Small intestine (tissue), 7 donors: ENCODE measurements at regions not wholly inside any gene's neighbourhood (a gene's known extent, or its start where the extent isn't known, plus 50 kb on each side); places are given as distances from the start of the nearest gene placed in this dataset.

Source experiments
- DNase-seq, 2 donors: peaks; one replicate each; pipeline versions ENCODE4 v3.0.0 to v3.0.0-alpha.2; 2013
- FAIRE-seq: peaks from 2 replicates; lab custom pipeline; 2012; peaks lifted over from hg19 to GRCh38; lab: Jason Lieb, UNC
- H3K27ac ChIP-seq, 3 donors: one replicate each; pipeline ENCODE4 v1.5.1; 2013; ENCODE audit warnings: low read length in 2 of 3, mild to moderate bottlenecking in 2 of 3, control low read depth in 1 of 3, inconsistent platforms in 1 of 3, low read depth in 1 of 3, moderate library complexity in 1 of 3
- H3K27me3 ChIP-seq, 3 donors: one replicate each; pipeline ENCODE4 v1.6.1; 2013; ENCODE audit warnings: low read length in 3 of 3, inconsistent platforms in 1 of 3; ENCODE audit not compliant: control insufficient read depth in 3 of 3, insufficient read depth in 3 of 3
- H3K36me3 ChIP-seq, 3 donors: one replicate each; pipeline ENCODE4 v1.6.1; 2013; ENCODE audit warnings: low read length in 3 of 3, inconsistent platforms in 1 of 3, low read depth in 1 of 3, mild to moderate bottlenecking in 1 of 3, moderate library complexity in 1 of 3; ENCODE audit not compliant: control insufficient read depth in 3 of 3, insufficient read depth in 2 of 3
- H3K4me1 ChIP-seq, 3 donors: one replicate each; pipeline ENCODE4 v1.6.1; 2013; ENCODE audit warnings: low read length in 2 of 3, inconsistent platforms in 1 of 3, low read depth in 1 of 3, mild to moderate bottlenecking in 1 of 3, moderate library complexity in 1 of 3; ENCODE audit not compliant: control insufficient read depth in 3 of 3, insufficient read depth in 2 of 3
- H3K4me3 ChIP-seq, 3 donors: one replicate each; pipeline ENCODE4 v1.5.1; 2013; ENCODE audit warnings: low read length in 3 of 3, control low read depth in 1 of 3, inconsistent platforms in 1 of 3, low read depth in 1 of 3, mild to moderate bottlenecking in 1 of 3, moderate library complexity in 1 of 3
- H3K9me3 ChIP-seq, 2 donors: one replicate each; pipeline ENCODE4 v1.6.1; 2013; ENCODE audit warnings: low read depth in 1 of 2, low read length in 1 of 2; ENCODE audit not compliant: control insufficient read depth in 2 of 2, insufficient read depth in 1 of 2
- WGBS, 3 donors: extraction: QIAGEN DNeasy Blood & Tissue Kit; methylation state at CpG; one replicate each; pipeline ENCODE4 v1.1.7; 2013; 5-methylcytosine and 5-hydroxymethylcytosine counted together
- donor health status: healthy with polysubstance abuse.
- donor health status: control.
- donor health status: control.
- donor health status: Bipolar disorder and iron deficiency.
- donor health status: healthy.

DNA sequence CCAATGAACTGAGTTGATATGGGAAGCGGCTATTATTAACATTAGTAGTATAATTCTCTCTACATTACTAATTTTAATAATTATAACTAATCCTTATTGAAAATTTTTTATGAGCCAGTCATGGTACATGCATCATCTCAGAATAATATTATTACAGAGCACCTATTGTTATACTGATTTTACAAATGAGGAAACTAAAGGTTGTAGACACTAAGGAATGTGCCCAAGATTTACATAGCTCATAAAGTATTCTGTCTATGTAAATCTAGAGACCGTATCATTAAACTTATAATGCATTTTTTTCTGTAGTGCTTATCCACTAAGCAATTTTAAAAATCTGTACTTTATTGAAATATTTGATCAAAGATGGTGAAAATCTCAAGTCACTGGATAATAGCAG is 825.9 kb downstream of the PLA2G4A start:
- no peaks in the 10 kb centered on the region for H3K4me1 ChIP-seq
- H3K36me3 ChIP-seq: no peaks in the 10 kb centered on the region
- no peak overlapping the region for H3K4me3 ChIP-seq
- FAIRE-seq (no peak), DNase-seq (no peak)
- 70 to 71% (median 71%) methylated on average over 2 of the region's 2 CpGs for WGBS, 3 donors
- no peaks in the 10 kb centered on the region for H3K27me3 ChIP-seq
- H3K9me3 ChIP-seq: no peaks in the 10 kb centered on the region
- no peak overlapping the region for H3K27ac ChIP-seq

DNA sequence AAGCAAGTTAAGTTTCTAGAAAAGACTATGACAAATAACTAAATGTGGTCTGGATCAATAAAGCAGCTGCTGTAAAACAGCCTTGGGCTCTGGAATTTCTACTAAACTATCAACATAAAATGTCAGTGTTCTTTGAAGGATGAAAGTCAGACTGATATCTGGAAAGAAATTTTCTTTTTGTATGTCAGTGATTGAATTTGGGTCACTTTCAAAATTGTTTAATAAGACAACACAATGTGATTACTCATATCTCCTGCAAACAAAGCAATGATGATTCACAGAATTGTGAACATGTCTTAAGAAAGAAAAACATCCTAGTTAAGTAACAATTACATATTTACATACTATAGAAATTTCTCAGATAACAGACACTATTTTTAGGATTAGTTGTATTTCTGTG is 826.4 kb downstream of the PLA2G4A start:
- Histone ChIP-seq H3K4me1 (no peaks in the 10 kb centered on the region), H3K9me3 (no peaks in the 10 kb centered on the region), H3K27me3 (no peaks in the 10 kb centered on the region), H3K4me3 (no peak overlapping the region), H3K36me3 (no peaks in the 10 kb centered on the region), H3K27ac (no peak overlapping the region)
- FAIRE-seq (no peak), DNase-seq (no peak)

DNA sequence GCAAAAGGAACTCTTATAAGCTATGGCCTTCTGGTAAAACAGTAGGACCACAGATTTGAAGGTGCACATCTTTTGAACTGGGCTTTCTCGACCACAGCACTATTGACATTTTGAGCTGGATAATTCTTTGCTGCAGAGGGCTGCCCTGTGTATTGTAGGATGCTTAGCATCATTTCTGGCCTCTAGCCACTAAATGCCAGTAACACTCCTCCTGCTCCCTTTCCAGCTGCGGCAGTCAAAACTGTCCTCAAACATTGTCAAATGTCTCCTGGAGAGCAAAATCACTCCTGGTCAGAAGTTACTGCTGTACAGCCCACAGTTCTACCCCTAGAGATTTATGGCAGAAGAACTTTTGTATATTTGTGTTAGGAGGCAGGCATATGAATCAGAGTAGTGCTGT is 836.7 kb downstream of the PLA2G4A start:
- 69 to 83% (median 72%) methylated on average over 2 of the region's 2 CpGs for WGBS, 3 donors
- no peak for FAIRE-seq
- H3K36me3 ChIP-seq: no peaks in the 10 kb centered on the region

DNA sequence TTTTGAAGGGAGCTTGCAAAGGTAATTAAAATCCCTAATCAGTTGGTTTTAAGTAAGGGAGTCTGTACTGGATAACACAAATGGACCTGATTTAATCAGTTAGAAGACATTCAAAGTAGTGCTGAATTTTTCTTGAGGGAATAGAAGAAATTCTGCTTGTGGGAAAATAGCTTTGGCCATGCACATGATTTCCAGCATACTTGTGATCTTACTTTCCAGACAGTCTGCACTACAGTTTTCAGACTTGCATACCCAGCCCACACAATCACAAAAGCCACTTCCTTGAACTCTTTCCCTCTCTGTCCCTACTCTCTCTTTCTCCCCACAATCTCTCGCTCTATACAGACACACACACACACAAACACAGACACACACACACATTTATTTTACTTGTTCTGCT is 852.1 kb downstream of the PLA2G4A start:
- 66 to 74% (median 71%) methylated on average over 1 of the region's 1 CpG for whole genome bisulfite sequencing, 3 donors
- no peak overlapping the region for H3K27ac ChIP-seq
- H3K36me3 ChIP-seq: no peaks in the 10 kb centered on the region
- FAIRE-seq (no peak), DNase-seq (no peak)
- H3K27me3 ChIP-seq: no peaks in the 10 kb centered on the region
- no peaks in the 10 kb centered on the region for H3K9me3 ChIP-seq
- H3K4me3 ChIP-seq: no peak overlapping the region
- no peaks in the 10 kb centered on the region for H3K4me1 ChIP-seq

More for the DNA sequence above, 836.7 kb downstream of the PLA2G4A start:
- Histone ChIP-seq H3K27me3 (no peaks in the 10 kb centered on the region), H3K9me3 (no peaks in the 10 kb centered on the region), H3K27ac (no peak overlapping the region), H3K4me3 (no peak overlapping the region), H3K4me1 (no peaks in the 10 kb centered on the region)
- no peak for DNase-seq

DNA sequence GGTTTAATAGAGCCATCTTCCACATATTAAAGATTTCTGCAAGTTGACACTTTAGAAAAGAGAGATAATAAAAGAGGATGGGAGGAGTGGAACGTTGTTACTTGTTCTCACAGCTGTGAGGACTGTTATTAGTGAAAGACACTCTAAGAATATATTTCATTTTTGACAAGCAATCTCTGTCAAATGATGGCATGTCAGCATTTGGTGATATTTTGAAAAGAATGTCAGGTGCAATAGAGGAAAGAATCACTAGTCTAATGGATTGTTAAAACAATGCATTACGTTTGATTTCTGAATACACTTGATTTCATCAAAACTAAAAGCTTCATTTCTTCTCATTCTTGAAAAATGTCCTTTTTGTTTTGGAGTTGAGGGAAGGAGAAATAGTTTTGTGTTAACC is 853.4 kb downstream of the PLA2G4A start:
- WGBS, 3 donors: 31 to 58% (median 37%) methylated on average over 2 of the region's 2 CpGs
- no peaks in the 10 kb centered on the region for H3K27me3 ChIP-seq
- H3K36me3 ChIP-seq: no peaks in the 10 kb centered on the region
- no peaks in the 10 kb centered on the region for H3K4me1 ChIP-seq
- no peak overlapping the region for H3K27ac ChIP-seq
- no peak overlapping the region for H3K4me3 ChIP-seq
- DNase-seq (no peak), FAIRE-seq (no peak)
- H3K9me3 ChIP-seq: no peaks in the 10 kb centered on the region

DNA sequence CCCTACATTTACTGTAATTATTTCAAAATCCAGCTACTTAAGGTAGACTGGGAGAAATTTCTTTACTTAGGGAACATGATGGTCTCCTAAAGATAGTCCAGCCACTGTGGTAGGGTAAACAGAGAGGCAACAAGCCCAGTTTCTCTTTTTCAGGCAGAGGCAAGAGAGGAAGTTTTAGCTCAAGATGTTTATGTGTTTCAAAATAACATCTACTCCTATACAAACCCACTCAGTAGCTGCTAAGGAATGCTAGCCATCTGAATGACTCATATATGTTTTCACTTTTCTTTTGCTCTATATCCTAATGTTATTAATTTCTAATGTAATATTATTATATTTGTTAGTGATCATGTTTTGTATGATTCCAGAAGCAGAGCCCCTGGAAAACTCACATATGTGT is 856.6 kb downstream of the PLA2G4A start:
- DNase-seq (no peak), FAIRE-seq (no peak)
- Histone ChIP-seq H3K9me3 (no peaks in the 10 kb centered on the region), H3K27ac (no peak overlapping the region), H3K4me1 (no peaks in the 10 kb centered on the region), H3K36me3 (no peaks in the 10 kb centered on the region), H3K4me3 (no peak overlapping the region), H3K27me3 (no peaks in the 10 kb centered on the region)

DNA sequence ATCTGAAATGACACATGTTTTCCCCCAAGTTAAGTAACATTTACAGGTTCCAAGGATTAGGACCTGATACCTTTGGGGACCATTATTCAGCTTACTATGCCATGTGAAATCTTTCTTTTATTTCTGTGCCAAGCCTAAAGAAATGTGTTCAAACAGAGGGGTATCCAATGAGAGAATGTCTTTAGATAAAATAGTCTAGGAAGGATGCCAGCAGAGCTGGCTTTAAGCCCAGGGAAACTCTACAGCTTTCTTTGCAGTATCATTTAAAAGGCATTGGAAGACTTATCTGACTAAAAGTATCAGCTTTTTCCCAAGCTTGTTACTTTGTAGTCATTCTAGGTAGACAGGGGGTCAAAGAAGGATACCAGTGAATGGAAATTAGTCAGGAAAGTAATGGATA is 860.4 kb downstream of the PLA2G4A start:
- Histone ChIP-seq H3K9me3 (no peaks in the 10 kb centered on the region), H3K4me1 (no peaks in the 10 kb centered on the region), H3K27ac (no peak overlapping the region), H3K27me3 (no peaks in the 10 kb centered on the region), H3K36me3 (no peaks in the 10 kb centered on the region), H3K4me3 (no peak overlapping the region)
- FAIRE-seq: no peak
- DNase-seq: no peak

DNA sequence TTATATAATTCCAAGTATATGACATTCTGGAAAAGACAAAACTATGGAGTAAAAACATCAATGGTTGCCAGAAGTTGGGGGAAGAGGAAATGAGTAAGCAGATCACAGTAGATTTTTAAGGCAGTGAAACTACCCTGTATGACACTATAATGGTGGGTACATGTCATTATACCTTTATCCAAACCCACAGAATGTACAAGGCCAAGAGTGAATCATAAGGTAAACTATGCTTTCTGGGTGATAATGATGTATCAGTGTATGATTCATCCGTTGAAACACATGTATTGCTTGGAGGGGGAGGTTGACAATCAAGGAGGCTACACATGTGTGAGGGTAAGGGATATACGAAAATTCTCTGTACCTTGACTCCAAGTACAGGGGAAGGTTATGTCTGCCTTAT is 862.7 kb downstream of the PLA2G4A start:
- no peaks in the 10 kb centered on the region for H3K27me3 ChIP-seq
- H3K36me3 ChIP-seq: no peaks in the 10 kb centered on the region
- WGBS, 3 donors: 51 to 76% (median 52%) methylated on average over 2 of the region's 2 CpGs
- FAIRE-seq (no peak), DNase-seq (no peak)
- H3K9me3 ChIP-seq: no peaks in the 10 kb centered on the region
- H3K4me3 ChIP-seq: no peak overlapping the region
- no peak overlapping the region for H3K27ac ChIP-seq
- H3K4me1 ChIP-seq: no peaks in the 10 kb centered on the region

DNA sequence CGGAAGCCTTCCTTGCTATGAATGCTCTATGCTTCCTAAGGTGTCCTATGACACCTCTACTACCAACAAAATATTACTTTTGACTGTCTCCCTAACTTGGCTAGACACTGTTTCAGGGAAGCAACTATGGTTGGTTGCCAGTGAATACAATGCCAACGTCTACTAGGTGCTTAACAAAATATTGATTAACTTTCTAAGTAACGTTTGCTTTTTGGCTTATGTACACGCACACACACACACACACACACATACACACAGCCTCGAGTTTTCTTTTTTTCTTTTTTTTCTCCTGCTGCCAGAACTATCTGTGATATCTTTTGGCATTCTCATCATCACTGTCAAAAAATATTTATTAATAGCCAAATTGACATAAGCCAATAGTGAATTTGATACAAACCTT is 864.0 kb downstream of the PLA2G4A start:
- Histone ChIP-seq H3K27me3 (no peaks in the 10 kb centered on the region), H3K9me3 (no peaks in the 10 kb centered on the region), H3K4me1 (no peaks in the 10 kb centered on the region), H3K27ac (no peak overlapping the region), H3K4me3 (no peak overlapping the region), H3K36me3 (no peaks in the 10 kb centered on the region)
- DNase-seq (no peak), FAIRE-seq (no peak)
- 22 to 54% (median 31%) methylated on average over 5 of the region's 5 CpGs for WGBS, 3 donors
